Kidney (tissue), 13 donors: ENCODE measurements at regions not wholly inside any gene's neighbourhood (a gene's known extent, or its start where the extent isn't known, plus 50 kb on each side); places are given as distances from the start of the nearest gene placed in this dataset.
A peak's percentile ranks its signal among the peaks of the same experiment; 100 is the strongest.

Experiments
- DNase-seq, 5 donors: peaks; one replicate each; pipeline ENCODE4 v3.0.0-alpha.2; 2013 to 2020
- FAIRE-seq: peaks from 2 replicates; lab custom pipeline; 2012; peaks lifted over from hg19 to GRCh38; lab: Jason Lieb, UNC
- H3K27ac ChIP-seq, 2 donors: one replicate each; pipeline ENCODE4 v1.7.0; 2013; ENCODE audit warnings: low read depth in 2 of 2, low read length in 2 of 2, inconsistent platforms in 1 of 2
- H3K27me3 ChIP-seq: one replicate; pipeline ENCODE4 v1.7.1; 2013; ENCODE audit warnings: low read length, inconsistent platforms; ENCODE audit not compliant: control insufficient read depth, insufficient read depth
- H3K36me3 ChIP-seq, 3 donors: one replicate each; pipeline versions ENCODE4 v1.7.0 to v1.7.1; 2013; ENCODE audit warnings: low read length in 3 of 3, control low read depth in 1 of 3, inconsistent platforms in 1 of 3; ENCODE audit not compliant: insufficient read depth in 3 of 3, control insufficient read depth in 2 of 3
- H3K4me1 ChIP-seq, 3 donors: one replicate each; pipeline versions ENCODE4 v1.7.0 to v1.7.1; 2013; ENCODE audit warnings: low read length in 3 of 3, inconsistent platforms in 1 of 3, low read depth in 1 of 3; ENCODE audit not compliant: control insufficient read depth in 2 of 3, insufficient read depth in 2 of 3
- H3K4me3 ChIP-seq, 3 donors: one replicate each; pipeline versions ENCODE4 v1.7.0 to v1.8.1; 2013; ENCODE audit warnings: low read length in 3 of 3, control low read depth in 1 of 3, inconsistent platforms in 1 of 3
- H3K9ac ChIP-seq, 3 donors: one replicate each; pipeline versions ENCODE4 v1.7.0 to v1.7.1; 2013; ENCODE audit warnings: low read length in 3 of 3, control low read depth in 1 of 3, inconsistent platforms in 1 of 3
- H3K9me3 ChIP-seq, 3 donors: one replicate each; pipeline versions ENCODE4 v1.7.0 to v1.7.1; 2013; ENCODE audit warnings: low read length in 3 of 3, control low read depth in 1 of 3, inconsistent platforms in 1 of 3; ENCODE audit not compliant: control insufficient read depth in 2 of 3, insufficient read depth in 1 of 3
- intact Hi-C: fragments of 100-400 bp; cut with DNase I; formaldehyde crosslinking; loops from one replicate; pipeline ENCODE4 v1.11.1; 2022
- TF ChIP-seq, protein P1 (sequence below): IDR thresholded peaks from 3 replicates; pipeline ENCODE4 v1.5.1; 2012; ENCODE audit warnings: mild to moderate bottlenecking, moderate library complexity, borderline replicate concordance; ENCODE audit not compliant: insufficient read depth; ENCODE audit errors: extremely low read depth
- donor health status: control.
- donor health status: control.
- donor health status: control.
- donor health status: control.
- donor health status: control.
- donor health status: DM: yes; HTN: yes; CAD: no.
- donor health status: Normal renal cell carcinoma (clear cell type).

DNA sequence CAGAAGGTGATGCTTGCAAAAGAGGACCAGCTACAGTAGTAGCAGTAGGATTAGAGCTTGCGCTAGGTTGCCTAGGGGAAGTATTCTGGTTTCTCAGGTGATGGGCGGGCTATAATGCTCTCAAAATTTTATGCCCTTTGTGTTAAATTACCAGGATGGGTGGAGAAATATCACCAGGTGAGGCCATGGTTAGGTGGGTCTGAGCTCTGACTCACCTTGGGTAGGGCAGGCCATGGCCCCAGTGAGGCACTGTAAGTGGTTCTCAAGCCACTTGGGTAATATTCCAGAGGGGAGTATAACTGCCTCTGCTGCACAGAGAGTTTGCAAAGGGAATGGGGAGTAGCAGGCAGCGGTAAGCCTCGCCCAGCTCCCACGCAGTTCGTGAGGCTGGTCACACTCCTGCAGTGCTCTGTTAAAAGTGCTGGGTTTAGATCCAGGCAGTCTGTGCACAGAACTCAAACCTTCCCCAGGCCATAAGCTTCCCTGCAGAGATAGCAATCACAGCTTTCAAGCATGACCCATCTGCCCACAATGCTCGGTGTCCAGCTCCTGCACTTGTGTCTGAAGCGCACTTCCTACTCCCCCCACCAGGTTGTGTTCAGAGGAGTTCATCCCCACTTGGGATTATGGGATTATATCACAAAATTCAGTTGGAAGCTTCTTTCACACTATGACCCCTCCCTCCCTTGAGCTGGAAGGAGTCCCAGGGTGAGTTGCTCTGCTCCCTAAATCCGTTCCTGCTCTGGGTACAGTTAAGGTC, 575.0 kb downstream of the CHSY3 start:
- Histone ChIP-seq H3K9me3 (peaks cover 0 to 10% (median 0%) of the 10 kb centered on the region in 3 donors), H3K4me3 (no peak overlapping the region), H3K4me1 (no peaks in the 10 kb centered on the region), H3K36me3 (no peaks in the 10 kb centered on the region), H3K27ac (no peak overlapping the region), H3K27me3 (no peaks in the 10 kb centered on the region), H3K9ac (no peak overlapping the region)
- TF ChIP-seq, protein P1, sequence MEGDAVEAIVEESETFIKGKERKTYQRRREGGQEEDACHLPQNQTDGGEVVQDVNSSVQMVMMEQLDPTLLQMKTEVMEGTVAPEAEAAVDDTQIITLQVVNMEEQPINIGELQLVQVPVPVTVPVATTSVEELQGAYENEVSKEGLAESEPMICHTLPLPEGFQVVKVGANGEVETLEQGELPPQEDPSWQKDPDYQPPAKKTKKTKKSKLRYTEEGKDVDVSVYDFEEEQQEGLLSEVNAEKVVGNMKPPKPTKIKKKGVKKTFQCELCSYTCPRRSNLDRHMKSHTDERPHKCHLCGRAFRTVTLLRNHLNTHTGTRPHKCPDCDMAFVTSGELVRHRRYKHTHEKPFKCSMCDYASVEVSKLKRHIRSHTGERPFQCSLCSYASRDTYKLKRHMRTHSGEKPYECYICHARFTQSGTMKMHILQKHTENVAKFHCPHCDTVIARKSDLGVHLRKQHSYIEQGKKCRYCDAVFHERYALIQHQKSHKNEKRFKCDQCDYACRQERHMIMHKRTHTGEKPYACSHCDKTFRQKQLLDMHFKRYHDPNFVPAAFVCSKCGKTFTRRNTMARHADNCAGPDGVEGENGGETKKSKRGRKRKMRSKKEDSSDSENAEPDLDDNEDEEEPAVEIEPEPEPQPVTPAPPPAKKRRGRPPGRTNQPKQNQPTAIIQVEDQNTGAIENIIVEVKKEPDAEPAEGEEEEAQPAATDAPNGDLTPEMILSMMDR = no peak
- DNase-seq (no peak), FAIRE-seq (no peak)
- intact Hi-C loops = no loop called here

DNA sequence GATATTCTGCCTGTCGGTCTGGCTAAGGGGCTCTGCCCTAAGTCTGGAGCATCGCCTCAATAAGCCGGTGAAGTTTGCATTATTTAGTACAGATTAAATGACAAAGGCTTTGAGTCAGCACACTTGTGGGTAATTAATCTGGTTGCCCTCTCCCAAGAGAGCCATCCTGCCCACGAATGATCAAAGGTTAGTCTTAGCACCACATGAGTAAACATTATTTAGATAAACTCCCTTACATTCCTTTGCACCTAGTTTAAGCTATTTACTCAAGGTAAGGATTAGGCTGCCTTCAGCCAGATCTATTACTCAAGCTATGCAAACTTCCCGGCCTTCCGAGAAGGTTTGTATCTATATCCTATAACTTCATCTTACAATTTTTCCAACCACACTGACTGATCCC, 572.1 kb downstream of the CHSY3 start:
- intact Hi-C loops = no loop called here
- Histone ChIP-seq H3K27me3 (no peaks in the 10 kb centered on the region), H3K27ac (no peak overlapping the region), H3K9me3 (peaks cover 0 to 10% (median 2%) of the 10 kb centered on the region in 3 donors), H3K9ac (no peak overlapping the region), H3K36me3 (no peaks in the 10 kb centered on the region), H3K4me3 (no peak overlapping the region), H3K4me1 (no peaks in the 10 kb centered on the region)
- TF ChIP-seq, protein P1 = no peak
- DNase-seq = peak in 2 of 5 donors; percentile 2 to 10
- FAIRE-seq = no peak

DNA sequence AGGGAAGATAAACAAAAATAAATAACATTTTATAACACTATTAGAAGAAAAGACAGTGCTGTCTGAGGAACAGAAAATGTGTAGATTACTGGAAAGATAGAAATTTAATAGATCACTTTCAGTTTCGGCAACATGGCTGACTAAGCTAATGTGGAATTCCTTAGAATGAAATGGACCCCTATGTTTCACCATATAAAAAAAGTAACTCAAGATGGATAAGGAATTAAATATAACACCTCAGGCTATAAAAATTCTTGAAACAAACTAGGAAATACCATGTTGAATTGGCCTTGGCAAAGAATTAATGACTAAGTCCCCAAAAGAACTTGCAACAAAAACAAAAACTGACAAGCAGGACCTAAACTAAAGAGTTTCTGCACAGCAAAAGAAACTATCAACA, 558.3 kb downstream of the CHSY3 start:
- Histone ChIP-seq H3K4me1 (no peaks in the 10 kb centered on the region), H3K9me3 (no peaks in the 10 kb centered on the region), H3K27me3 (no peaks in the 10 kb centered on the region), H3K9ac (no peak overlapping the region), H3K4me3 (no peak overlapping the region), H3K36me3 (no peaks in the 10 kb centered on the region), H3K27ac (no peak overlapping the region)
- TF ChIP-seq, protein P1 = no peak
- intact Hi-C loops = no loop called here
- FAIRE-seq (no peak), DNase-seq (no peak)
